ENCODE measurements at regions not wholly inside any gene's neighbourhood (a gene's known extent, or its start where the extent isn't known, plus 50 kb on each side); places are given as distances from the start of the nearest gene placed in this dataset.

DNA sequence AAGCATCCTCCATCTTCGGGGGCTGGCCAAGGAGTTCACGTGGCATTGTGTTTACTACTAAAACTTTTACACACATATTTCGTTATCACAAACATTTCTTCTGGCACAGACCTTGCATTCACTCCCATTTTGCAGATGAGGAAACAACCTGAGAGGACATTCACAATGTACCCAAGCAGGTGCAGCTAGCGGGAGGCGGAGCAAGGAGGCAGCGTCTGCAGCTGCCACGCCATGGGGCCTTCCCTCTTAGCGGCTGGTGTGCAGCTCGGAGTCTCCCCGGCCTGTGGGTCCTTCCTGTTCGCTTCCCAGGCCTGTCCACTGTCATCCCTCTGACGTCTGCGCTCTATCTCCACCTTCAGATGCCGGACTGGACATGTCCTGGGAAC, 807.8 kb downstream of the TBC1D22A start:
- H3K27me3 ChIP-seq (ENCODE audit: control insufficient read depth in 1 of 2, insufficient read depth in 2 of 2, low read length in 2 of 2), result peaks cover 2 to 18% of the 10 kb centered on the region in 2 experiments; a peak in 3 of 5 replicates
- no peak overlapping the region for H3K27ac ChIP-seq (ENCODE audit: extremely low read length, insufficient read depth, low read length)
- ChIA-PET CTCF (ENCODE audit: low intra/inter-chr PET ratio, low total read pairs) (no interaction called here), POLR2A (no interaction called here)
- DNase-seq (ENCODE audit: low spot score) (no peak), FAIRE-seq (no peak), ATAC-seq (no peak)
- no peaks in the 10 kb centered on the region for H3K4me1 ChIP-seq (ENCODE audit: insufficient read depth, low read length)
- no peak for TF ChIP-seq SUZ12 (IDR thresholded peaks at IDR 0.05; ENCODE audit: low read depth, low read length)
- no peak for TF ChIP-seq ZBTB21 (CRISPR knock-in tag; IDR thresholded peaks at IDR 0.05)
- no peak for TF ChIP-seq ARNTL (CRISPR knock-in tag; IDR thresholded peaks at IDR 0.05)
- TF ChIP-seq ZNF772 (CRISPR knock-in tag; IDR thresholded peaks at IDR 0.05), result no peak
- TF ChIP-seq ELF1 (CRISPR knock-in tag; IDR thresholded peaks at IDR 0.05), result no peak
- TF ChIP-seq NCOR1 (IDR thresholded peaks at IDR 0.05; ENCODE audit: borderline replicate concordance, low read length), result no peak
- TF ChIP-seq XBP1 (CRISPR knock-in tag; IDR thresholded peaks at IDR 0.05), result no peak
- TF ChIP-seq MXD3 (CRISPR knock-in tag; IDR thresholded peaks at IDR 0.05), result no peak
- no peak for TF ChIP-seq SNRNP70 (IDR thresholded peaks at IDR 0.05; ENCODE audit: low read depth, low read length)
- TF ChIP-seq ZNF781 (CRISPR knock-in tag; IDR thresholded peaks at IDR 0.05; ENCODE audit: borderline replicate concordance, not compliant biosample characterization), result no peak
- no peak for TF ChIP-seq ZNF770 (CRISPR knock-in tag; IDR thresholded peaks at IDR 0.05)
- no peak for TF ChIP-seq PAF1 (CRISPR knock-in tag; IDR thresholded peaks at IDR 0.05)
- TF ChIP-seq, protein P1, sequence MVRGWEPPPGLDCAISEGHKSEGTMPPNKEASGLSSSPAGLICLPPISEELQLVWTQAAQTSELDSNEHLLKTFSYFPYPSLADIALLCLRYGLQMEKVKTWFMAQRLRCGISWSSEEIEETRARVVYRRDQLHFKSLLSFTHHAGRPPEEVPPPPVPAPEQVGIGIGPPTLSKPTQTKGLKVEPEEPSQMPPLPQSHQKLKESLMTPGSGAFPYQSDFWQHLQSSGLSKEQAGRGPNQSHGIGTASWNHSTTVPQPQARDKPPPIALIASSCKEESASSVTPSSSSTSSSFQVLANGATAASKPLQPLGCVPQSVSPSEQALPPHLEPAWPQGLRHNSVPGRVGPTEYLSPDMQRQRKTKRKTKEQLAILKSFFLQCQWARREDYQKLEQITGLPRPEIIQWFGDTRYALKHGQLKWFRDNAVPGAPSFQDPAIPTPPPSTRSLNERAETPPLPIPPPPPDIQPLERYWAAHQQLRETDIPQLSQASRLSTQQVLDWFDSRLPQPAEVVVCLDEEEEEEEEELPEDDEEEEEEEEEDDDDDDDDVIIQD (CRISPR knock-in tag; IDR thresholded peaks at IDR 0.05; ENCODE audit: low read depth), result no peak
- no peak for TF ChIP-seq TIGD3 (CRISPR knock-in tag; IDR thresholded peaks at IDR 0.05; ENCODE audit: borderline replicate concordance)
- no peak for TF ChIP-seq PLRG1 (conservative IDR thresholded peaks at IDR 0.05)
- no TSS peak for BruUV-seq (replicated peaks)
- no peak overlapping the region for H2AFZ ChIP-seq (ENCODE audit: low read length)
- no peaks in the 10 kb centered on the region for H3K9me3 ChIP-seq (ENCODE audit: low read length)
- no peaks in the 10 kb centered on the region for H3K36me3 ChIP-seq (replicated peaks in 1 of 2; ENCODE audit: control insufficient read depth in 1 of 2, insufficient read depth in 2 of 2, low read length in 2 of 2)
- H4K20me1 ChIP-seq (ENCODE audit: insufficient read depth, low read length), result no peaks in the 10 kb centered on the region
- no peak overlapping the region for H3K4me3 ChIP-seq (replicated peaks in 1 of 3; ENCODE audit: insufficient read depth in 1 of 3, low read depth in 2 of 3, low read length in 3 of 3)
- in situ Hi-C loops (cut with HindIII; ENCODE audit: extremely low pct_ligation_motif_present, low pct_unique_long_range_greater_than_20kb), result no loop called here
- 15% methylated on average over 6 of the region's 14 CpGs for WGBS (ENCODE audit: low lambda C conversion rate)
- H3K4me2 ChIP-seq (ENCODE audit: low read depth, low read length), result no peak overlapping the region
- intact Hi-C loops (cut with micrococcal nuclease; ENCODE audit: unreplicated experiment), result no loop called here
- no peaks in the 10 kb centered on the region for H3K79me2 ChIP-seq (ENCODE audit: insufficient read depth, low read length)
- H3K9ac ChIP-seq (ENCODE audit: insufficient read depth, low read depth, low read length), result no peak overlapping the region

Measured in HepG2 (cell line).